WTC11 (cell line): ENCODE measurements at regions not wholly inside any gene's neighbourhood (a gene's known extent, or its start where the extent isn't known, plus 50 kb on each side); places are given as distances from the start of the nearest gene placed in this dataset.

Experiments used
- ATAC-seq: fragments of 200-7000 bp; cut with Tn5 transposase; 2 replicates; pipeline ENCODE4 v1.10.0; 2021; ENCODE audit warnings: mild to moderate bottlenecking, moderate library complexity
- CTCF ChIA-PET: fragments of 300-600 bp; sonication (Branson Sonifier 250); formaldehyde crosslinking; loops from one replicate; lab custom pipeline; 2021; ENCODE audit warnings: antibody characterized with exemption; lab: Charles Lee
- POLR2A ChIA-PET: fragments of 350-600 bp; sonication (Branson Sonifier 250); formaldehyde crosslinking; loops from one replicate; lab custom pipeline; 2021; ENCODE audit warnings: antibody characterized with exemption; lab: Charles Lee
- DNase-seq: peaks from one replicate; pipeline ENCODE4 v3.0.0; 2021; ENCODE audit warnings: low spot score
- H3K27ac Mint-ChIP-seq: 2 replicates; pipeline ENCODE4 v1.8.0; 2021; ENCODE audit warnings: mixed read lengths
- H3K27me3 Mint-ChIP-seq: 2 replicates; pipeline ENCODE4 v1.8.0; 2021; ENCODE audit warnings: low read depth, mild to moderate bottlenecking, moderate library complexity, mixed read lengths
- H3K36me3 Mint-ChIP-seq: 2 replicates; pipeline ENCODE4 v1.8.0; 2021; ENCODE audit warnings: mixed read lengths
- H3K4me1 Mint-ChIP-seq: 2 replicates; pipeline ENCODE4 v1.8.0; 2022; ENCODE audit warnings: mixed read lengths
- H3K4me3 Mint-ChIP-seq: 2 replicates; pipeline ENCODE4 v1.8.0; 2021; ENCODE audit warnings: mild to moderate bottlenecking, moderate library complexity, mixed read lengths
- H3K9me3 Mint-ChIP-seq: 2 replicates; pipeline ENCODE4 v1.8.0; 2021; ENCODE audit warnings: mixed read lengths
- AR ChIP-seq: fragments of 250-450 bp; sonication (Bioruptor Pico); IDR thresholded peaks from 2 replicates; pipeline ENCODE4 v1.9.0; 2021; ENCODE audit warnings: mild to moderate bottlenecking
- ATF1 ChIP-seq: sonication (generic); formaldehyde crosslinking; IDR thresholded peaks from 2 replicates; pipeline ENCODE4 v1.8.1; 2023; ENCODE audit warnings: mild to moderate bottlenecking, moderate library complexity, missing genetic modification reagents
- ATF2 ChIP-seq: sonication (generic); formaldehyde crosslinking; IDR thresholded peaks from 2 replicates; pipeline ENCODE4 v1.8.1; 2022; ENCODE audit warnings: low read depth, missing genetic modification reagents, borderline replicate concordance
- CBFB ChIP-seq: sonication (generic); formaldehyde crosslinking; IDR thresholded peaks from 2 replicates; pipeline ENCODE4 v1.8.1; 2022; ENCODE audit warnings: mild to moderate bottlenecking, low read depth, missing genetic modification reagents
- CDX4 ChIP-seq: fragments of 250-450 bp; sonication (Bioruptor Pico); IDR thresholded peaks from 2 replicates; pipeline ENCODE4 v1.9.0; 2021; ENCODE audit warnings: moderate library complexity, mild to moderate bottlenecking, inconsistent platforms, borderline replicate concordance
- ELF4 ChIP-seq: sonication (generic); formaldehyde crosslinking; IDR thresholded peaks from 2 replicates; pipeline ENCODE4 v1.8.1; 2022; ENCODE audit warnings: low read depth, mild to moderate bottlenecking, moderate library complexity, missing genetic modification reagents
- EMX1 ChIP-seq: fragments of 250-450 bp; sonication (Bioruptor Pico); IDR thresholded peaks from 2 replicates; pipeline ENCODE4 v1.8.0; 2021; ENCODE audit warnings: mild to moderate bottlenecking
- FOXJ3 ChIP-seq: sonication (generic); formaldehyde crosslinking; IDR thresholded peaks from 2 replicates; pipeline ENCODE4 v1.9.0; 2021; ENCODE audit warnings: missing genetic modification reagents, mild to moderate bottlenecking, borderline replicate concordance
- FOXP1 ChIP-seq: sonication (generic); formaldehyde crosslinking; IDR thresholded peaks from 2 replicates; pipeline ENCODE4 v1.8.0; 2022; ENCODE audit warnings: missing genetic modification reagents, mild to moderate bottlenecking, moderate library complexity, borderline replicate concordance
- FOXP4 ChIP-seq: sonication (generic); formaldehyde crosslinking; IDR thresholded peaks from 2 replicates; pipeline ENCODE4 v1.8.0; 2022; ENCODE audit warnings: mild to moderate bottlenecking, missing genetic modification reagents
- HMGA2 ChIP-seq: fragments of 250-450 bp; sonication (Bioruptor Pico); IDR thresholded peaks from 2 replicates; pipeline ENCODE4 v1.4.0; 2021; ENCODE audit warnings: mild to moderate bottlenecking, moderate library complexity
- KAT7 ChIP-seq: sonication (generic); formaldehyde crosslinking; IDR thresholded peaks from 2 replicates; pipeline ENCODE4 v1.8.1; 2023; ENCODE audit warnings: missing genetic modification reagents, mild to moderate bottlenecking, borderline replicate concordance
- MXD4 ChIP-seq: fragments of 250-450 bp; sonication (Bioruptor Pico); IDR thresholded peaks from 2 replicates; pipeline ENCODE4 v1.8.0; 2021; ENCODE audit warnings: mild to moderate bottlenecking, moderate library complexity, borderline replicate concordance
- PRDM15 ChIP-seq: sonication (generic); formaldehyde crosslinking; IDR thresholded peaks from 2 replicates; pipeline ENCODE4 v1.8.0; 2022; ENCODE audit warnings: missing genetic modification reagents
- PREB ChIP-seq: sonication (generic); formaldehyde crosslinking; IDR thresholded peaks from 2 replicates; pipeline ENCODE4 v1.8.1; 2022; ENCODE audit warnings: mild to moderate bottlenecking, missing genetic modification reagents, moderate library complexity, borderline replicate concordance
- SMAD4 ChIP-seq: sonication (generic); formaldehyde crosslinking; IDR thresholded peaks from 2 replicates; pipeline ENCODE4 v1.8.0; 2022; ENCODE audit warnings: mild to moderate bottlenecking, missing genetic modification reagents
- TCF7 ChIP-seq: sonication (generic); formaldehyde crosslinking; IDR thresholded peaks from 2 replicates; pipeline ENCODE4 v1.8.0; 2022; ENCODE audit warnings: mild to moderate bottlenecking, low read depth, missing genetic modification reagents, moderate library complexity
- TP53 ChIP-seq: sonication (generic); formaldehyde crosslinking; IDR thresholded peaks from 2 replicates; pipeline ENCODE4 v1.8.1; 2023; ENCODE audit warnings: mild to moderate bottlenecking, missing genetic modification reagents
- ZNF232 ChIP-seq: sonication (generic); formaldehyde crosslinking; IDR thresholded peaks from 2 replicates; pipeline ENCODE4 v1.8.0; 2022; ENCODE audit warnings: mild to moderate bottlenecking, missing genetic modification reagents
- ZNF263 ChIP-seq: sonication (generic); formaldehyde crosslinking; IDR thresholded peaks from 2 replicates; pipeline ENCODE4 v1.8.1; 2022; ENCODE audit warnings: low read depth, mild to moderate bottlenecking, moderate library complexity, missing genetic modification reagents

GRCh38 chr2:16365366-16365765 lies 300.3 kb downstream of the CYRIA start:
- DNase-seq (no peak), ATAC-seq (no peak)
- ChIA-PET CTCF (no interaction called here), POLR2A (no interaction called here)
- no peaks in the 10 kb centered on the region for H3K4me1 Mint-ChIP-seq
- TF ChIP-seq CDX4 (CRISPR knock-in tag) (no peak), ZNF263 (no peak), ATF2 (CRISPR knock-in tag) (no peak), FOXP4 (CRISPR knock-in tag) (no peak), CBFB (CRISPR knock-in tag) (no peak), FOXJ3 (CRISPR knock-in tag) (no peak), KAT7 (CRISPR knock-in tag) (no peak), HMGA2 (CRISPR knock-in tag) (no peak), PREB (CRISPR knock-in tag) (no peak), ZNF232 (CRISPR knock-in tag) (no peak), MXD4 (no peak), ELF4 (CRISPR knock-in tag) (no peak), FOXP1 (CRISPR knock-in tag) (no peak), EMX1 (no peak), PRDM15 (CRISPR knock-in tag) (no peak)
- no peaks in the 10 kb centered on the region for H3K36me3 Mint-ChIP-seq
- H3K4me3 Mint-ChIP-seq, result no peak overlapping the region
- H3K27me3 Mint-ChIP-seq, result no peaks in the 10 kb centered on the region
- no peaks in the 10 kb centered on the region for H3K9me3 Mint-ChIP-seq
- H3K27ac Mint-ChIP-seq, result no peak overlapping the region

GRCh38 chr2:16363581-16363980 lies 302.1 kb downstream of the CYRIA start:
- Mint-ChIP-seq H3K27me3 (no peaks in the 10 kb centered on the region), H3K27ac (no peak overlapping the region), H3K4me1 (no peaks in the 10 kb centered on the region), H3K36me3 (no peaks in the 10 kb centered on the region; the same call in 1 of the 2 replicates), H3K9me3 (peaks cover 4% of the 10 kb centered on the region), H3K4me3 (no peak overlapping the region)
- CTCF ChIA-PET, result no interaction called here
- POLR2A ChIA-PET, result no interaction called here
- no peak for DNase-seq
- ATAC-seq, result no peak
- no peak for TF ChIP-seq SMAD4 (CRISPR knock-in tag)
- TF ChIP-seq ATF2 (CRISPR knock-in tag), result no peak
- TF ChIP-seq TCF7 (CRISPR knock-in tag), result no peak
- no peak for TF ChIP-seq AR (CRISPR knock-in tag)
- TF ChIP-seq TP53 (CRISPR knock-in tag), result no peak
- no peak for TF ChIP-seq ATF1 (CRISPR knock-in tag)
